Vagina (tissue), 2 donors: ENCODE measurements at regions not wholly inside any gene's neighbourhood (a gene's known extent, or its start where the extent isn't known, plus 50 kb on each side); places are given as distances from the start of the nearest gene placed in this dataset.
"Not testable (repeated sequence)": the region's sequence is repeated elsewhere in the genome, so short reads cannot be mapped to it uniquely, and the experiment has no call there.

ENCODE experiments used
- POLR2A ChIP-seq, 2 donors: fragments of 450-650 bp; IDR thresholded peaks; one replicate each; pipeline ENCODE4 v1.6.1; 2017; ENCODE audit warnings: antibody characterized with exemption in 2 of 2, mild to moderate bottlenecking in 2 of 2, moderate library complexity in 2 of 2
- TF ChIP-seq, protein P1 (sequence below), 3 experiments: fragments of 450-650 bp in 2 of 3; fragments of 200-600 bp in 1 of 3; sonication (generic) in 1 of 3; IDR thresholded peaks; one replicate each; pipeline ENCODE4 v1.5.1; 2017 to 2019; ENCODE audit warnings: antibody characterized with exemption in 3 of 3, mild to moderate bottlenecking in 2 of 3, moderate library complexity in 2 of 3

DNA sequence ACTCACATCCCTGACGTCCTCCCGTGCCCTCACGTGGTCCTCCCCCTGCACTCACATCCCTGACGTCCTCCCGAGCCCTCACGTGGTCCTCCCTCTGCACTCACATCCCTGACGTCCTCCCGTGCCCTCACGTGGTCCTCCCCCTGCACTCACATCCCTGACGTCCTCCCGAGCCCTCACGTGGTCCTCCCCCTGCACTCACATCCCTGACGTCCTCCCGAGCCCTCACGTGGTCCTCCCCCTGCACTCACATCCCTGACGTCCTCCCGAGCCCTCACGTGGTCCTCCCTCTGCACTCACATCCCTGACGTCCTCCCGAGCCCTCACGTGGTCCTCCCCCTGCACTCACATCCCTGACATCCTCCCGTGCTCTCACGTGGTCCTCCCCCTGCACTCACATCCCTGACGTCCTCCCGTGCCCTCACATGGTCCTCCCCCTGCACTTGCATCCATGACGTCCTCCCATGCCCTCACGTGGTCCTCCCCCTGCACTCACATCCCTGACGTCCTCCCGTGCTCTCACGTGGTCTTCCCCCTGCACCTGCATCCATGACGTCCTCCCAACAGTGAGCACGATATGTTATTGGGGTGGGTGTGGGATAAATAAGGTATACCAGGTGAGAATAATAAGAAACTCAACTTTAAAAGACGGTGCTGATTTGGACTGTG lies 57.0 kb upstream of the SAMD11 start:
- TF ChIP-seq, protein P1, sequence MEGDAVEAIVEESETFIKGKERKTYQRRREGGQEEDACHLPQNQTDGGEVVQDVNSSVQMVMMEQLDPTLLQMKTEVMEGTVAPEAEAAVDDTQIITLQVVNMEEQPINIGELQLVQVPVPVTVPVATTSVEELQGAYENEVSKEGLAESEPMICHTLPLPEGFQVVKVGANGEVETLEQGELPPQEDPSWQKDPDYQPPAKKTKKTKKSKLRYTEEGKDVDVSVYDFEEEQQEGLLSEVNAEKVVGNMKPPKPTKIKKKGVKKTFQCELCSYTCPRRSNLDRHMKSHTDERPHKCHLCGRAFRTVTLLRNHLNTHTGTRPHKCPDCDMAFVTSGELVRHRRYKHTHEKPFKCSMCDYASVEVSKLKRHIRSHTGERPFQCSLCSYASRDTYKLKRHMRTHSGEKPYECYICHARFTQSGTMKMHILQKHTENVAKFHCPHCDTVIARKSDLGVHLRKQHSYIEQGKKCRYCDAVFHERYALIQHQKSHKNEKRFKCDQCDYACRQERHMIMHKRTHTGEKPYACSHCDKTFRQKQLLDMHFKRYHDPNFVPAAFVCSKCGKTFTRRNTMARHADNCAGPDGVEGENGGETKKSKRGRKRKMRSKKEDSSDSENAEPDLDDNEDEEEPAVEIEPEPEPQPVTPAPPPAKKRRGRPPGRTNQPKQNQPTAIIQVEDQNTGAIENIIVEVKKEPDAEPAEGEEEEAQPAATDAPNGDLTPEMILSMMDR (IDR thresholded peaks at IDR 0.05) = not testable (repeated sequence)
- TF ChIP-seq POLR2A (IDR thresholded peaks at IDR 0.05) = not testable (repeated sequence)
